ENCODE measurements at regions not wholly inside any gene's neighbourhood (a gene's known extent, or its start where the extent isn't known, plus 50 kb on each side); places are given as distances from the start of the nearest gene placed in this dataset.

DNA sequence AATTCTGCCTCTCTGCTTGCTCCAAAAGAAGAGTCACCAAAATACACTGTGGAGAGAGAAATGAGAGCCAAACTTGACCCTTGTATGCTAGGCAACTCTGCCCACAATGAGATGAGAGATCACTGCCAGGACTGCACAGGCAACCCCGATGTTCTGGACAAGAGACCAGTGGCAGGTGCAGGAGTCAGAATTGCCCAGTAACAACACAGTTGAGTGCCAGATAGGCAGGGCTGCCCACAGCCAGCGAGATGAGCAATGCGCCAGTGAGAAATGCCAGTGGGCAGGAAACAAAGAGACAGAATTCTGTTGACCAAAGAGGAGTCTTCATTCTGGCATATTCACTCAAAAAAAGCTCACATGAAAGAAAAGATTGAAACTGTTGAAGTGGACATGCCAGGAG lies 570.7 kb downstream of the CAAP1 start:
- TF ChIP-seq CTCF (IDR thresholded peaks at IDR 0.05), result no peak
- no peak for TF ChIP-seq POLR2A (IDR thresholded peaks at IDR 0.05)
